ENCODE measurements at regions not wholly inside any gene's neighbourhood (a gene's known extent, or its start where the extent isn't known, plus 50 kb on each side); places are given as distances from the start of the nearest gene placed in this dataset.

- Histone ChIP-seq H4K91ac (ENCODE audit: low read depth, low read length) (no peak overlapping the region), H3K9me3 (ENCODE audit: insufficient read depth, low read depth, low read length) (no peaks in the 10 kb centered on the region), H2AK5ac (ENCODE audit: low read length) (no peak overlapping the region), H4K12ac (ENCODE audit: low read depth, low read length) (no peak overlapping the region), H3K4ac (ENCODE audit: low read depth, low read length) (no peak overlapping the region), H2BK120ac (ENCODE audit: insufficient read depth, low read length, poor library complexity) (no peak overlapping the region), H3K18ac (ENCODE audit: low read length) (no peak overlapping the region), H3K36me3 (ENCODE audit: control insufficient read depth in 1 of 2, insufficient read depth in 2 of 2, low read length in 2 of 2) (no peaks in the 10 kb centered on the region), H2AFZ (ENCODE audit: insufficient read depth, low read length, poor library complexity) (no peak overlapping the region), H4K8ac (ENCODE audit: low read depth, low read length) (no peak overlapping the region), H3K9ac (ENCODE audit: low read length) (no peak overlapping the region), H3K27me3 (ENCODE audit: insufficient read depth, low read length) (no peaks in the 10 kb centered on the region), H3K79me2 (ENCODE audit: control insufficient read depth, insufficient read depth, low read length, poor library complexity) (no peaks in the 10 kb centered on the region), H3K4me2 (ENCODE audit: low read length) (no peak overlapping the region), H3K4me3 (ENCODE audit: low read depth, low read length) (no peak overlapping the region), H3K79me1 (ENCODE audit: low read length) (no peaks in the 10 kb centered on the region), H3K23ac (ENCODE audit: low read length) (no peak overlapping the region), H3K14ac (ENCODE audit: low read length) (no peak overlapping the region), H2BK5ac (ENCODE audit: low read depth, low read length, poor library complexity) (no peak overlapping the region), H3K4me1 (ENCODE audit: control insufficient read depth in 1 of 2, insufficient read depth in 2 of 2, low read length in 2 of 2) (peaks cover 4% of the 10 kb centered on the region in 2 experiments), H3K27ac (ENCODE audit: low read depth, low read length) (no peak overlapping the region), H2BK12ac (ENCODE audit: low read length) (no peak overlapping the region)
- no peak for DNase-seq
- no CpG with 5 or more reads among the region's 8 CpGs for WGBS (ENCODE audit: extremely low coverage, insufficient coverage, insufficient read length)
Observed at GRCh38 chr16:49921106-49921505, 65.2 kb upstream of the ZNF423 start.

- Histone ChIP-seq H3K27ac (ENCODE audit: low read depth, low read length) (no peak overlapping the region), H3K4me1 (ENCODE audit: control insufficient read depth in 1 of 2, insufficient read depth in 2 of 2, low read length in 2 of 2) (peaks cover 4% of the 10 kb centered on the region in 2 experiments), H3K79me2 (ENCODE audit: control insufficient read depth, insufficient read depth, low read length, poor library complexity) (no peaks in the 10 kb centered on the region), H4K12ac (ENCODE audit: low read depth, low read length) (no peak overlapping the region), H3K36me3 (ENCODE audit: control insufficient read depth in 1 of 2, insufficient read depth in 2 of 2, low read length in 2 of 2) (no peaks in the 10 kb centered on the region), H2BK120ac (ENCODE audit: insufficient read depth, low read length, poor library complexity) (no peak overlapping the region), H2AFZ (ENCODE audit: insufficient read depth, low read length, poor library complexity) (no peak overlapping the region), H3K18ac (ENCODE audit: low read length) (no peak overlapping the region), H3K4ac (ENCODE audit: low read depth, low read length) (no peak overlapping the region), H3K79me1 (ENCODE audit: low read length) (no peaks in the 10 kb centered on the region), H3K14ac (ENCODE audit: low read length) (no peak overlapping the region), H3K9me3 (ENCODE audit: insufficient read depth, low read depth, low read length) (no peaks in the 10 kb centered on the region), H3K27me3 (ENCODE audit: insufficient read depth, low read length) (no peaks in the 10 kb centered on the region), H3K9ac (ENCODE audit: low read length) (no peak overlapping the region), H2AK5ac (ENCODE audit: low read length) (no peak overlapping the region), H3K4me3 (ENCODE audit: low read depth, low read length) (no peak overlapping the region), H2BK5ac (ENCODE audit: low read depth, low read length, poor library complexity) (no peak overlapping the region), H4K91ac (ENCODE audit: low read depth, low read length) (no peak overlapping the region), H4K8ac (ENCODE audit: low read depth, low read length) (no peak overlapping the region), H2BK12ac (ENCODE audit: low read length) (peak overlapping the region; percentile 23), H3K4me2 (ENCODE audit: low read length) (no peak overlapping the region), H3K23ac (ENCODE audit: low read length) (no peak overlapping the region)
- peak; percentile 20 to 63 for DNase-seq
- no CpG with 5 or more reads among the region's 6 CpGs for WGBS (ENCODE audit: extremely low coverage, insufficient coverage, insufficient read length)
Observed at GRCh38 chr16:49921791-49922456, 66.0 kb upstream of the ZNF423 start.

GRCh38 chr16:49923411-49923810, 67.5 kb upstream of the ZNF423 start:
- H3K79me1 ChIP-seq (ENCODE audit: low read length): no peaks in the 10 kb centered on the region
- no CpG with 5 or more reads among the region's 12 CpGs for WGBS (ENCODE audit: extremely low coverage, insufficient coverage, insufficient read length)
- H3K4ac ChIP-seq (ENCODE audit: low read depth, low read length): no peak overlapping the region
- no peak overlapping the region for H2BK120ac ChIP-seq (ENCODE audit: insufficient read depth, low read length, poor library complexity)
- H2AFZ ChIP-seq (ENCODE audit: insufficient read depth, low read length, poor library complexity): no peak overlapping the region
- H2BK12ac ChIP-seq (ENCODE audit: low read length): no peak overlapping the region
- H4K12ac ChIP-seq (ENCODE audit: low read depth, low read length): no peak overlapping the region
- H3K36me3 ChIP-seq (ENCODE audit: control insufficient read depth in 1 of 2, insufficient read depth in 2 of 2, low read length in 2 of 2): no peaks in the 10 kb centered on the region
- H3K18ac ChIP-seq (ENCODE audit: low read length): no peak overlapping the region
- DNase-seq: no peak
- H4K91ac ChIP-seq (ENCODE audit: low read depth, low read length): no peak overlapping the region
- H3K79me2 ChIP-seq (ENCODE audit: control insufficient read depth, insufficient read depth, low read length, poor library complexity): no peaks in the 10 kb centered on the region
- no peak overlapping the region for H3K23ac ChIP-seq (ENCODE audit: low read length)
- no peak overlapping the region for H3K27ac ChIP-seq (ENCODE audit: low read depth, low read length)
- H3K27me3 ChIP-seq (ENCODE audit: insufficient read depth, low read length): no peaks in the 10 kb centered on the region
- no peak overlapping the region for H2BK5ac ChIP-seq (ENCODE audit: low read depth, low read length, poor library complexity)
- H2AK5ac ChIP-seq (ENCODE audit: low read length): no peak overlapping the region
- H3K9ac ChIP-seq (ENCODE audit: low read length): no peak overlapping the region
- H3K4me3 ChIP-seq (ENCODE audit: low read depth, low read length): no peak overlapping the region
- peaks cover 4% of the 10 kb centered on the region in 2 experiments for H3K4me1 ChIP-seq (ENCODE audit: control insufficient read depth in 1 of 2, insufficient read depth in 2 of 2, low read length in 2 of 2)
- no peak overlapping the region for H3K14ac ChIP-seq (ENCODE audit: low read length)
- H3K9me3 ChIP-seq (ENCODE audit: insufficient read depth, low read depth, low read length): no peaks in the 10 kb centered on the region
- no peak overlapping the region for H4K8ac ChIP-seq (ENCODE audit: low read depth, low read length)
- no peak overlapping the region for H3K4me2 ChIP-seq (ENCODE audit: low read length)

- H2BK120ac ChIP-seq (ENCODE audit: insufficient read depth, low read length, poor library complexity): no peak overlapping the region
- H3K23ac ChIP-seq (ENCODE audit: low read length): no peak overlapping the region
- H3K4me2 ChIP-seq (ENCODE audit: low read length): no peak overlapping the region
- no peak overlapping the region for H3K4ac ChIP-seq (ENCODE audit: low read depth, low read length)
- H3K4me3 ChIP-seq (ENCODE audit: low read depth, low read length): no peak overlapping the region
- H4K8ac ChIP-seq (ENCODE audit: low read depth, low read length): no peak overlapping the region
- no peaks in the 10 kb centered on the region for H3K27me3 ChIP-seq (ENCODE audit: insufficient read depth, low read length)
- no peaks in the 10 kb centered on the region for H3K79me2 ChIP-seq (ENCODE audit: control insufficient read depth, insufficient read depth, low read length, poor library complexity)
- no peak overlapping the region for H3K27ac ChIP-seq (ENCODE audit: low read depth, low read length)
- no peak overlapping the region for H2AK5ac ChIP-seq (ENCODE audit: low read length)
- H3K14ac ChIP-seq (ENCODE audit: low read length): no peak overlapping the region
- no peaks in the 10 kb centered on the region for H3K36me3 ChIP-seq (ENCODE audit: control insufficient read depth in 1 of 2, insufficient read depth in 2 of 2, low read length in 2 of 2)
- no peaks in the 10 kb centered on the region for H3K9me3 ChIP-seq (ENCODE audit: insufficient read depth, low read depth, low read length)
- H4K12ac ChIP-seq (ENCODE audit: low read depth, low read length): no peak overlapping the region
- no peak overlapping the region for H3K9ac ChIP-seq (ENCODE audit: low read length)
- H2BK12ac ChIP-seq (ENCODE audit: low read length): no peak overlapping the region
- DNase-seq: no peak
- H2AFZ ChIP-seq (ENCODE audit: insufficient read depth, low read length, poor library complexity): no peak overlapping the region
- no peaks in the 10 kb centered on the region for H3K79me1 ChIP-seq (ENCODE audit: low read length)
- WGBS (ENCODE audit: extremely low coverage, insufficient coverage, insufficient read length): no CpG with 5 or more reads among the region's 7 CpGs
- no peak overlapping the region for H3K18ac ChIP-seq (ENCODE audit: low read length)
- H4K91ac ChIP-seq (ENCODE audit: low read depth, low read length): no peak overlapping the region
- H2BK5ac ChIP-seq (ENCODE audit: low read depth, low read length, poor library complexity): no peak overlapping the region
- H3K4me1 ChIP-seq (ENCODE audit: control insufficient read depth in 1 of 2, insufficient read depth in 2 of 2, low read length in 2 of 2): peaks cover 4% of the 10 kb centered on the region in 2 experiments
Observed at GRCh38 chr16:49924078-49924477, 68.2 kb upstream of the ZNF423 start.

Data from trophoblast cell (in vitro differentiated cells and primary cell).